EL (cell line): ENCODE measurements at regions not wholly inside any gene's neighbourhood (a gene's known extent, or its start where the extent isn't known, plus 50 kb on each side); places are given as distances from the start of the nearest gene placed in this dataset.

Experiments
- DNase-seq: peaks from one replicate; pipeline ENCODE4 v3.0.0-alpha.2; 2016

GRCh38 chr16:5446623-5447240 is 349.1 kb upstream of the EEF2KMT start:
- no peak for DNase-seq

- DNase-seq, result no peak
Observed at GRCh38 chr16:5444189-5444588, 346.6 kb upstream of the EEF2KMT start.

GRCh38 chr16:5442986-5443385 is 345.4 kb upstream of the EEF2KMT start:
- DNase-seq, result no peak

GRCh38 chr16:5442054-5442453 is 344.5 kb upstream of the EEF2KMT start:
- DNase-seq, result no peak

GRCh38 chr16:5438591-5438990 is 341.0 kb upstream of the EEF2KMT start:
- DNase-seq, result no peak

GRCh38 chr16:5433587-5433986 is 336.0 kb upstream of the EEF2KMT start:
- DNase-seq, result no peak

GRCh38 chr16:5432166-5432565 is 334.6 kb upstream of the EEF2KMT start:
- no peak for DNase-seq

GRCh38 chr16:5430598-5430997 is 333.0 kb upstream of the EEF2KMT start:
- no peak for DNase-seq

GRCh38 chr16:5428932-5429331 is 331.3 kb upstream of the EEF2KMT start:
- no peak for DNase-seq

- DNase-seq, result no peak
Observed at GRCh38 chr16:5427571-5427970, 330.0 kb upstream of the EEF2KMT start.

- DNase-seq, result no peak
Observed at GRCh38 chr16:5422643-5423496, 325.3 kb upstream of the EEF2KMT start.

GRCh38 chr16:5422047-5422446 is 324.5 kb upstream of the EEF2KMT start:
- DNase-seq, result no peak

GRCh38 chr16:5416013-5416412 is 318.4 kb upstream of the EEF2KMT start:
- no peak for DNase-seq

GRCh38 chr16:5415123-5415522 is 317.5 kb upstream of the EEF2KMT start:
- no peak for DNase-seq

GRCh38 chr16:5412731-5413130 is 315.1 kb upstream of the EEF2KMT start:
- no peak for DNase-seq

GRCh38 chr16:5398203-5398602 is 300.6 kb upstream of the EEF2KMT start:
- DNase-seq, result no peak

- DNase-seq, result no peak
Observed at GRCh38 chr16:5396880-5397279, 299.3 kb upstream of the EEF2KMT start.

GRCh38 chr16:5393070-5393469 is 295.5 kb upstream of the EEF2KMT start:
- DNase-seq, result no peak

- no peak for DNase-seq
Observed at GRCh38 chr16:5386989-5387388, 289.4 kb upstream of the EEF2KMT start.

GRCh38 chr16:5385811-5386210 is 288.2 kb upstream of the EEF2KMT start:
- no peak for DNase-seq

- no peak for DNase-seq
Observed at GRCh38 chr16:5385115-5385514, 287.5 kb upstream of the EEF2KMT start.

GRCh38 chr16:5383737-5384136 is 286.1 kb upstream of the EEF2KMT start:
- DNase-seq, result no peak

- DNase-seq, result no peak
Observed at GRCh38 chr16:5382484-5382883, 284.9 kb upstream of the EEF2KMT start.

GRCh38 chr16:5381481-5381880 is 283.9 kb upstream of the EEF2KMT start:
- no peak for DNase-seq

GRCh38 chr16:5379954-5380353 is 282.4 kb upstream of the EEF2KMT start:
- no peak for DNase-seq
